ENCODE measurements at regions not wholly inside any gene's neighbourhood (a gene's known extent, or its start where the extent isn't known, plus 50 kb on each side); places are given as distances from the start of the nearest gene placed in this dataset.
"Not testable (repeated sequence)": the region's sequence is repeated elsewhere in the genome, so short reads cannot be mapped to it uniquely, and the experiment has no call there.

GRCh38 chr2:3899536-3900155, 196.3 kb downstream of the DCDC2C start:
- no peak for DNase-seq (ENCODE audit: low spot score)

DNA sequence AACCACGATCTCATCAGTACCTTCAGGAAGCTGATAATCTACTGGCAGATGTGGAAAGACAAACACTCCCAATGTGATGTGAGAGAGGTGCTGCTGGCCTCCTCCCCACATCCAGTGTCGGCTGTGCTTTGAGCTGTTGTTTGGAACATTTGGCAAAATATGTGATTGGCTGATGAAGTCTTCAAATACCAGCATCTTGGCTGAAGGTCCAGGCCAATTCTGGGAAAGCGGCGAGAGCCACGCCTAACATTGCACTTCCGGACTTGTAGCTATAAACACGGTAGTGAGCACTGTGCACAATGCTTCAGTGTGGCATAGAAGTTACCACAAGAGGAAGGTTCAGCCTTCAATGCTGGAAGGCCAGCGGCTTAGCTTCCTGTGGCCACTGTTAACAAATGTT, 198.8 kb downstream of the DCDC2C start:
- DNase-seq (ENCODE audit: low spot score): no peak

DNA sequence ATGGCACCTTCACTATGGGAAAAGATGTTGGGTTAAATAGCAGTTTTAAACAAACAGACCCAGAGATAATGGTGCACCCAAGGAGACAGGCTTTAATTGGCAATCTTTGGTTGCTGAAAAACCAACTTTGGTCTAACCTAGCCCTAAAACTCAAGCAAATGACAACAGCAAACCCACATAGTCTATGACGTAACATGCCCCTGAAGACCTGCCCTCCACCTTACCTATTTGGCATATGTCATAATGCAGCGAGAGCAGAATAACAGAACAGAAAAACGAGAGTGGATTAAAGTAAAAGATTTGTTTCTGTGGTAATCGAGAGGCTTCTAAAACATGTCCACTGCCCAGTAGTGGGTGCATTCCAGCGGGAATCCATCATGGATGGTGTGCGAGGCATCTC, 200.7 kb downstream of the DCDC2C start:
- no peak for DNase-seq (ENCODE audit: low spot score)

GRCh38 chr2:3908498-3908897, 205.1 kb downstream of the DCDC2C start:
- not testable (repeated sequence) for DNase-seq (ENCODE audit: low spot score)

GRCh38 chr2:3911882-3912455, 208.6 kb downstream of the DCDC2C start:
- no peak for DNase-seq (ENCODE audit: low spot score)

DNA sequence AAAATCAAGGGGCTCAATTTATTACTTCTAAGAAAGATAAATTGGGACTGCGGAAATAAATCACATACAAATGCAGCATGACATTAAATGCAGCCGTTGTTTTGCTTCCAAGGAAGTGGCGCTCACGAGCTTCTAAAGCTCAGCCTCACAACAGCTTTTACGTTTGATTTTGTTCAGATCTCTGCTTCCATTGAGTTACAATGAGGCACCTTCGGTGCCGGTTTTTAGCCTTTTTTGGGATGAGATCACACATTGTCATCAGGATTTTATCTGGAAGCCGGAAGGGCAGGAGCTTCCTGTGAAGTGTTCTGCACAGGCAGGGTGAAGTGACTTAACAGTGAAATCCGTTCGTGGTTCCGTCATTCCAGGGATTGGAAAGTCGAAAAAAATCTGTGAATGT, 209.8 kb downstream of the DCDC2C start:
- no peak for DNase-seq (ENCODE audit: low spot score)

DNA sequence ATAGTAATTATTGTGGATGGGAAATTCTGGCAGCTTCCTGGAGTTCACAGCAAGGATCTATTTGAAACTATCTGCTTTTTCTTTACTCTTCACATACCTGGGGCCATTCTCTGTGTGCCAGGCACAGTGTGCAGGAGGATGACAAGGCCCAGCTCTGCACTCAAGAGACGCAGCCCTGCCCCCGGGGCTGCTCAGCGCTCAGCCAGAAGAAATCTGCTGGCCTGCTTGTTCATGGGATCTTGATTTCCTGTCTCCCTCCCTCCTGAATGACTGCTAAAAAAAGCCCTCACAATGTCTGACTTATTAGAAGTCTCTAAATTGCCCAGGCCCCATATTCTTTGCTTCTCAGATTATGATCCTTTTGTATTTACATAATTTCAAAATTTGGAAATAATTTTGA, 210.9 kb downstream of the DCDC2C start:
- DNase-seq (ENCODE audit: low spot score): no peak

GRCh38 chr2:3927031-3927430, 223.7 kb downstream of the DCDC2C start:
- no peak for DNase-seq (ENCODE audit: low spot score)

DNA sequence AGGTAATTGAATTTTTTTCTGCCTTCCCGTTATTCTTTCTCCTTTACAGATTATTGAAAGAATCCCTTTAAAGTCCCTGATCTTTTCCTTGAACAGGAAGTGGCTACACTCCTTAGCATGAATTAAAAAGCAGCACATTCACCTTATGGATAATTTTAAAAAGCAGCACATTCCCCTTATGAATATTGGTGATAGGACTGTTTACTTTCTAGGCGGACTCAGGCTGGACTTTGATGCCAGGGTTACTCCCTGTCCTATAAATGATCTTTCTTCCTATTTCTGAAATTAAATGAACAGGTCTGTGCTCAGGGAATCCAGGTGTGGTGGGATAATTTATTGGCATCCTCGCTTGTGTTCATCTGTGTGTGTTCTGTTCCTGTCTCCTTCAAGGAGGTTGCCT, 226.0 kb downstream of the DCDC2C start:
- no peak for DNase-seq (ENCODE audit: low spot score)

- DNase-seq (ENCODE audit: low spot score): no peak
Observed at GRCh38 chr2:3930246-3930645, 226.9 kb downstream of the DCDC2C start.

GRCh38 chr2:3940661-3941060, 237.3 kb downstream of the DCDC2C start:
- no peak for DNase-seq (ENCODE audit: low spot score)

GRCh38 chr2:3942841-3943240, 239.5 kb downstream of the DCDC2C start:
- no peak for DNase-seq (ENCODE audit: low spot score)

- no peak for DNase-seq (ENCODE audit: low spot score)
Observed at GRCh38 chr2:3944071-3944470, 240.7 kb downstream of the DCDC2C start.

DNA sequence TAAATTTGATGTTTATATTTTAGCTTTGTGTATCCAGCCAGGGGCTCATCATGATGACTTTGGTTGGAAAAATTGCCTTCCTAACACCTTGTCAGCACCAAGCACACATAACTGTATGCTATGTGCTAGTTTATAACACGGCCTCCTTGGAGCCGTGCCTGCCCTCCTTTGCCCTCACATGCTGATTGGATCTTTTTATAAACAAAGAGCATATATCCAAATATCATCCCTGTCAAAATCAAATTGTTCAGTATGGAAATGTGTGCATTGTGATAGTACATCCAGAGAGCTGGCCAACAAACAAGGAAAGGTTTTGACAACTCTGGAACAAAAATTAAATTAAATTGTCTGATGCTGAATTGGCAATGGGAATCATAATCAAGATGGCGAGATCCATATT, 241.5 kb downstream of the DCDC2C start:
- DNase-seq (ENCODE audit: low spot score): no peak

- no peak for DNase-seq (ENCODE audit: low spot score)
Observed at GRCh38 chr2:3948191-3948590, 244.8 kb downstream of the DCDC2C start.

GRCh38 chr2:3951131-3951954, 248.0 kb downstream of the DCDC2C start:
- no peak for DNase-seq (ENCODE audit: low spot score)

DNA sequence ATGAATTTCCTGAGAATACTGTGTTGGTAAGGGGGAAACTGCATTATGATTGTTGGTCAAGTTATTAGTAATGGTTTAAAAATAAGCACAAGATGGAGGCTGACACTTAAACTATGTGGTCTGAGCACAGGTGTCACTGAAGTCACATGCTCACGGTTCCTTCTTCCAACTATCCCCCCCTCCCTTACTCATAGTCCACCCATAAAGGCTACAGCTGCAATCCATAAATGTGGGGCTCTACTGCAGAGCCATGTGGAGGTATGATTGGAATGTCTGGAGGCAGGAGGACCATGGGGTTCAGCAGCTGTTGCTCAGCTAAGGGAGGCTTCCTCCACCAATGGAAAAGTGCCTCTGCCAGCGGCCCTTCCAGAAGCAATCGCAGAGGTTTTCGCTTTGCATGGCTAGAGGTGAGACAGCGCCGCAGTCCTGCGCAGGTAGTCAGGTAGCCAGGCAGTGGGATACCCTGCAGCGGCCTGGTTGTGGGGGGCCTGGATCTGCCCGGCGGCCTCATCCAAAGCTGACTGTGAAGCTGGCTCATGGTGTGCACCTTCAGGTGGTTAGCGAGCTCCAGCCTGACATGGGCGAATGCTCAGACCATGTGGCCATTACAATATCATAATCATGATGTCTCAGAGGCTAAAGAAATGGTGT, 249.6 kb downstream of the DCDC2C start:
- no peak for DNase-seq (ENCODE audit: low spot score)

GRCh38 chr2:3954261-3954660, 250.9 kb downstream of the DCDC2C start:
- DNase-seq (ENCODE audit: low spot score): no peak

DNA sequence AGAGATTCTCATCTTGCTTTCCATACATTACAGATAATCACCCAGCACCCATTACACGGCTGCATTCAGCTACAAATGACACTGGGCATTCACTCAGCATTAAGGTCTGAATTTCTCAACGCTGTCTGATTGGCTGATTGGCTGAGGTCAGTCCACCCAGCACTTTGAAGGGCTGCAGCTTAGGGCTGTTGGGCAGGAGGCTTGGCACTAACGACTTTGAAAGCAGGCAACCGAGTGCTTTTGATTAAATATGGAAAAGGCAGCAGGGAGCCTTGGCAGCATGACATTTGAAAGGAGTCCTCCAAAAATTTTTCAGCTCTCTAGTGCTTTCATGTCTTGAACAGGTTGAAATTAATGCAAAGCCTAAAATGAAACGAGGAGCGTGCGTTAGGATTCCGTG, 253.0 kb downstream of the DCDC2C start:
- DNase-seq (ENCODE audit: low spot score): no peak

- no peak for DNase-seq (ENCODE audit: low spot score)
Observed at GRCh38 chr2:3956892-3957291, 253.5 kb downstream of the DCDC2C start.

DNA sequence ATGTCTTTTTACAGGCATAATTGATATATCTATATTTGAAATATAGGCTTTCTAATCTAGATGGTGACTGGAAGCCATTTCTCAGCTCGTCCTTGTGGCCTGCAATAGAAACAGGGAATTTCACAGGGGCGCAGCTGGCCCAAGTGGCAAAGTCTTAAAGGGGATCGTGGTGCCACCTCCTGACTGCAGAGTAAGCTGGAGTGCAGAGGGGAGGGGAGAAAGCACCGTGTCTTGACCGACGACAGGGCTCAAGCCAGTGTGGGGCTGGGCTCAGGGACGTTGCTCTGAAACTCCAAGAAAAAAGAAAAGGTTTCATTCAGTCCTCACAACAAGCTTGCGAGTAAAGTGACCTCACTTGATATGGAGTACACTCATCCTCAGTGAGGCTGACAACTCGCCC, 255.1 kb downstream of the DCDC2C start:
- DNase-seq (ENCODE audit: low spot score): no peak

GRCh38 chr2:3958969-3959368, 255.6 kb downstream of the DCDC2C start:
- no peak for DNase-seq (ENCODE audit: low spot score)

GRCh38 chr2:3959372-3959771, 256.0 kb downstream of the DCDC2C start:
- peak; percentile 38 for DNase-seq (ENCODE audit: low spot score)
